IMR-90 (cell line): ENCODE measurements at regions not wholly inside any gene's neighbourhood (a gene's known extent, or its start where the extent isn't known, plus 50 kb on each side); places are given as distances from the start of the nearest gene placed in this dataset.

Experiments
- ATAC-seq: fragments of 200-7000 bp; cut with Tn5 transposase; 2 replicates; pipeline ENCODE4 v1.9.1; 2020; ENCODE audit warnings: low read depth, mild to moderate bottlenecking, moderate library complexity
- BruUV-seq: library from RNA; stranded (reverse); fragments of 400-500 nt; replicated peaks from 2 replicates; lab custom pipeline; 2021; lab: Mats Ljungman, UMichigan
- CTCF ChIA-PET: fragments of 300-600 bp; formaldehyde crosslinking; extraction: SDS; loops from one replicate; lab custom pipeline; 2021; ENCODE audit warnings: antibody characterized with exemption; lab: Yijun Ruan, JAX
- POLR2A ChIA-PET: fragments of 300-600 bp; sonication (Branson Sonifier 250); formaldehyde crosslinking; loops from one replicate; lab custom pipeline; 2022; ENCODE audit warnings: antibody characterized with exemption; ENCODE audit not compliant: unreplicated experiment; lab: Charles Lee
- DNase-seq: peaks from one replicate; pipeline ENCODE4 v3.0.0; 2013
- H2AFZ ChIP-seq: replicated peaks from 2 replicates; pipeline ENCODE3; 2013; ENCODE audit warnings: low read length, mild to moderate bottlenecking; ENCODE audit not compliant: poor library complexity
- H2AK5ac ChIP-seq: 2 replicates; pipeline ENCODE4 v1.6.1; 2013; ENCODE audit warnings: low read depth, low read length, inconsistent platforms
- H2AK9ac ChIP-seq: replicated peaks from 2 replicates; pipeline ENCODE3; 2013; ENCODE audit warnings: mild to moderate bottlenecking, low read depth, low read length, moderate library complexity; ENCODE audit not compliant: poor library complexity
- H2BK120ac ChIP-seq: 2 replicates; pipeline ENCODE4 v1.6.1; 2013; ENCODE audit warnings: low read depth, low read length, inconsistent platforms
- H2BK15ac ChIP-seq: 3 replicates; pipeline ENCODE4 v1.6.1; 2013; ENCODE audit warnings: low read depth, low read length, inconsistent platforms
- H2BK20ac ChIP-seq: 2 replicates; pipeline ENCODE4 v1.6.1; 2013; ENCODE audit warnings: low read depth, mild to moderate bottlenecking, inconsistent platforms, low read length, moderate library complexity
- H2BK5ac ChIP-seq: 2 replicates; pipeline ENCODE4 v1.6.1; 2013; ENCODE audit warnings: mild to moderate bottlenecking, low read depth, low read length, inconsistent platforms; ENCODE audit not compliant: poor library complexity, severe bottlenecking
- H3K14ac ChIP-seq: replicated peaks from 2 replicates; pipeline ENCODE4 v1.6.1; 2013; ENCODE audit warnings: low read depth, low read length, inconsistent platforms
- H3K18ac ChIP-seq: 2 replicates; pipeline ENCODE4 v1.6.1; 2013; ENCODE audit warnings: low read depth, low read length, control low read depth
- H3K23ac ChIP-seq: 2 replicates; pipeline ENCODE4 v1.6.1; 2013; ENCODE audit warnings: low read depth, low read length, inconsistent platforms
- H3K27ac ChIP-seq: 2 replicates; pipeline ENCODE4 v1.5.1; 2013; ENCODE audit warnings: mild to moderate bottlenecking, control low read depth, low read length; ENCODE audit not compliant: insufficient read depth
- H3K27me3 ChIP-seq: 2 replicates; pipeline ENCODE4 v1.6.1; 2013; ENCODE audit warnings: low read length; ENCODE audit not compliant: control insufficient read depth, insufficient read depth
- H3K36me3 ChIP-seq: 2 replicates; pipeline ENCODE4 v1.6.1; 2013; ENCODE audit warnings: low read length, mixed read lengths; ENCODE audit not compliant: control insufficient read depth, insufficient read depth
- H3K4ac ChIP-seq: 2 replicates; pipeline ENCODE4 v1.6.1; 2013; ENCODE audit warnings: low read depth, low read length, inconsistent platforms
- H3K4me1 ChIP-seq: 2 replicates; pipeline ENCODE4 v1.6.1; 2013; ENCODE audit warnings: low read length, mixed read lengths; ENCODE audit not compliant: control insufficient read depth, insufficient read depth
- H3K4me2 ChIP-seq: 2 replicates; pipeline ENCODE4 v1.6.1; 2013; ENCODE audit warnings: low read depth, mild to moderate bottlenecking, control low read depth, low read length, moderate library complexity
- H3K4me3 ChIP-seq: 2 replicates; pipeline ENCODE4 v1.5.1; 2013; ENCODE audit warnings: low read depth, mild to moderate bottlenecking, control low read depth, low read length, moderate library complexity; ENCODE audit not compliant: insufficient read depth
- H3K56ac ChIP-seq: 2 replicates; pipeline ENCODE4 v1.6.1; 2013; ENCODE audit warnings: low read length, inconsistent platforms; ENCODE audit not compliant: insufficient read depth; ENCODE audit errors: extremely low read depth
- H3K79me1 ChIP-seq, 2 experiments: 2 replicates each; pipeline ENCODE4 v1.6.1; 2013; ENCODE audit warnings: low read length in 2 of 2, inconsistent platforms in 1 of 2, low read depth in 1 of 2
- H3K9ac ChIP-seq: 2 replicates; pipeline ENCODE4 v1.6.1; 2013; ENCODE audit warnings: low read depth, low read length, control low read depth
- H3K9me1 ChIP-seq: 2 replicates; pipeline ENCODE4 v1.6.1; 2013; ENCODE audit warnings: low read length, inconsistent platforms; ENCODE audit not compliant: insufficient read depth
- H3K9me3 ChIP-seq: 2 replicates; pipeline ENCODE4 v1.6.1; 2013; ENCODE audit warnings: low read length; ENCODE audit not compliant: control insufficient read depth, insufficient read depth
- H4K20me1 ChIP-seq: 2 replicates; pipeline ENCODE4 v1.6.1; 2013; ENCODE audit warnings: low read length, inconsistent platforms; ENCODE audit not compliant: insufficient read depth
- H4K5ac ChIP-seq: 2 replicates; pipeline ENCODE4 v1.6.1; 2013; ENCODE audit warnings: mild to moderate bottlenecking, low read depth, low read length, control low read depth
- H4K8ac ChIP-seq, 2 experiments: 2 replicates each; pipeline ENCODE4 v1.6.1; 2013; ENCODE audit warnings: low read depth in 2 of 2, low read length in 2 of 2, control low read depth in 1 of 2, inconsistent platforms in 1 of 2
- H4K91ac ChIP-seq: 2 replicates; pipeline ENCODE4 v1.6.1; 2013; ENCODE audit warnings: low read depth, low read length, inconsistent platforms; ENCODE audit not compliant: insufficient read depth
- POLR2A ChIP-seq: IDR thresholded peaks from 2 replicates; pipeline ENCODE4 v1.6.1; 2012; ENCODE audit warnings: mild to moderate bottlenecking, low read depth, low read length
- WGBS, 2 experiments: methylation state at CpG; one replicate each; pipeline versions ENCODE4 v1.1.5 to v1.1.7; 2013; ENCODE audit warnings: missing lambda C conversion rate in 2 of 2; ENCODE audit not compliant: insufficient read length in 1 of 2; ENCODE audit errors: extremely low coverage in 2 of 2; 5-methylcytosine and 5-hydroxymethylcytosine counted together
- dilution Hi-C: fragments of 300-500 bp; cut with HindIII; formaldehyde crosslinking; loops from one replicate; pipeline ENCODE4 v1.14.3; 2018; ENCODE audit warnings: low sequenced_read_pairs; ENCODE audit not compliant: unreplicated experiment
- in situ Hi-C: fragments of 300-500 bp; cut with MboI; formaldehyde crosslinking; loops from 3 replicates; pipeline ENCODE4 v1.14.3; 2019; ENCODE audit warnings: low sequenced_read_pairs, inconsistent platforms, mixed read lengths
- intact Hi-C: fragments of 100-400 bp; cut with micrococcal nuclease; formaldehyde crosslinking; loops from 2 replicates; pipeline ENCODE4 v1.10.0; 2022

- Histone ChIP-seq H2AK5ac (no peak overlapping the region), H3K14ac (no peak overlapping the region), H3K4me1 (no peaks in the 10 kb centered on the region), H3K9me3 (peaks cover 4% of the 10 kb centered on the region; the same call in 1 of the 2 replicates), H3K36me3 (no peaks in the 10 kb centered on the region), H3K9me1 (no peaks in the 10 kb centered on the region), H2BK5ac (no peak overlapping the region), H3K23ac (no peak overlapping the region), H2BK15ac (no peak overlapping the region), H4K91ac (no peak overlapping the region), H3K4ac (no peak overlapping the region), H3K18ac (no peak overlapping the region), H3K4me2 (no peak overlapping the region), H3K79me1 (no peaks in the 10 kb centered on the region), H2AK9ac (no peak overlapping the region), H2AFZ (no peak overlapping the region), H3K9ac (no peak overlapping the region), H4K5ac (no peak overlapping the region), H4K20me1 (no peaks in the 10 kb centered on the region), H3K27me3 (no peaks in the 10 kb centered on the region), H3K27ac (no peak overlapping the region), H3K56ac (no peak overlapping the region), H3K4me3 (no peak overlapping the region), H4K8ac (no peak overlapping the region), H2BK20ac (no peak overlapping the region), H2BK120ac (no peak overlapping the region)
- ChIA-PET CTCF (no interaction called here), POLR2A (no interaction called here)
- in situ Hi-C loops (no loop called here), intact Hi-C loops (no loop called here), dilution Hi-C loops (no loop called here)
- no peak for TF ChIP-seq POLR2A
- DNase-seq (no peak), ATAC-seq (no peak)
- no TSS peak for BruUV-seq
- no CpG with 5 or more reads among the region's 2 CpGs for WGBS, 2 experiments
These were observed 401.4 kb upstream of the POU3F3 start for GRCh38 chr2:104452558-104452957.
